IMR-90 (cell line): ENCODE measurements at regions not wholly inside any gene's neighbourhood (a gene's known extent, or its start where the extent isn't known, plus 50 kb on each side); places are given as distances from the start of the nearest gene placed in this dataset.

ENCODE experiments used
- ATAC-seq: fragments of 200-7000 bp; cut with Tn5 transposase; 2 replicates; pipeline ENCODE4 v1.9.1; 2020; ENCODE audit warnings: low read depth, mild to moderate bottlenecking, moderate library complexity
- BruUV-seq: library from RNA; stranded (reverse); fragments of 400-500 nt; replicated peaks from 2 replicates; lab custom pipeline; 2021; lab: Mats Ljungman, UMichigan
- CTCF ChIA-PET: fragments of 300-600 bp; formaldehyde crosslinking; extraction: SDS; loops from one replicate; lab custom pipeline; 2021; ENCODE audit warnings: antibody characterized with exemption; lab: Yijun Ruan, JAX
- POLR2A ChIA-PET: fragments of 300-600 bp; sonication (Branson Sonifier 250); formaldehyde crosslinking; loops from one replicate; lab custom pipeline; 2022; ENCODE audit warnings: antibody characterized with exemption; ENCODE audit not compliant: unreplicated experiment; lab: Charles Lee
- DNase-seq: peaks from one replicate; pipeline ENCODE4 v3.0.0; 2013
- H2AFZ ChIP-seq: replicated peaks from 2 replicates; pipeline ENCODE3; 2013; ENCODE audit warnings: low read length, mild to moderate bottlenecking; ENCODE audit not compliant: poor library complexity
- H2AK5ac ChIP-seq: 2 replicates; pipeline ENCODE4 v1.6.1; 2013; ENCODE audit warnings: low read depth, low read length, inconsistent platforms
- H2AK9ac ChIP-seq: replicated peaks from 2 replicates; pipeline ENCODE3; 2013; ENCODE audit warnings: mild to moderate bottlenecking, low read depth, low read length, moderate library complexity; ENCODE audit not compliant: poor library complexity
- H2BK120ac ChIP-seq: 2 replicates; pipeline ENCODE4 v1.6.1; 2013; ENCODE audit warnings: low read depth, low read length, inconsistent platforms
- H2BK15ac ChIP-seq: 3 replicates; pipeline ENCODE4 v1.6.1; 2013; ENCODE audit warnings: low read depth, low read length, inconsistent platforms
- H2BK20ac ChIP-seq: 2 replicates; pipeline ENCODE4 v1.6.1; 2013; ENCODE audit warnings: low read depth, mild to moderate bottlenecking, inconsistent platforms, low read length, moderate library complexity
- H2BK5ac ChIP-seq: 2 replicates; pipeline ENCODE4 v1.6.1; 2013; ENCODE audit warnings: mild to moderate bottlenecking, low read depth, low read length, inconsistent platforms; ENCODE audit not compliant: poor library complexity, severe bottlenecking
- H3K14ac ChIP-seq: replicated peaks from 2 replicates; pipeline ENCODE4 v1.6.1; 2013; ENCODE audit warnings: low read depth, low read length, inconsistent platforms
- H3K18ac ChIP-seq: 2 replicates; pipeline ENCODE4 v1.6.1; 2013; ENCODE audit warnings: low read depth, low read length, control low read depth
- H3K23ac ChIP-seq: 2 replicates; pipeline ENCODE4 v1.6.1; 2013; ENCODE audit warnings: low read depth, low read length, inconsistent platforms
- H3K27ac ChIP-seq: 2 replicates; pipeline ENCODE4 v1.5.1; 2013; ENCODE audit warnings: mild to moderate bottlenecking, control low read depth, low read length; ENCODE audit not compliant: insufficient read depth
- H3K27me3 ChIP-seq: 2 replicates; pipeline ENCODE4 v1.6.1; 2013; ENCODE audit warnings: low read length; ENCODE audit not compliant: control insufficient read depth, insufficient read depth
- H3K36me3 ChIP-seq: 2 replicates; pipeline ENCODE4 v1.6.1; 2013; ENCODE audit warnings: low read length, mixed read lengths; ENCODE audit not compliant: control insufficient read depth, insufficient read depth
- H3K4ac ChIP-seq: 2 replicates; pipeline ENCODE4 v1.6.1; 2013; ENCODE audit warnings: low read depth, low read length, inconsistent platforms
- H3K4me1 ChIP-seq: 2 replicates; pipeline ENCODE4 v1.6.1; 2013; ENCODE audit warnings: low read length, mixed read lengths; ENCODE audit not compliant: control insufficient read depth, insufficient read depth
- H3K4me2 ChIP-seq: 2 replicates; pipeline ENCODE4 v1.6.1; 2013; ENCODE audit warnings: low read depth, mild to moderate bottlenecking, control low read depth, low read length, moderate library complexity
- H3K4me3 ChIP-seq: 2 replicates; pipeline ENCODE4 v1.5.1; 2013; ENCODE audit warnings: low read depth, mild to moderate bottlenecking, control low read depth, low read length, moderate library complexity; ENCODE audit not compliant: insufficient read depth
- H3K56ac ChIP-seq: 2 replicates; pipeline ENCODE4 v1.6.1; 2013; ENCODE audit warnings: low read length, inconsistent platforms; ENCODE audit not compliant: insufficient read depth; ENCODE audit errors: extremely low read depth
- H3K79me1 ChIP-seq, 2 experiments: 2 replicates each; pipeline ENCODE4 v1.6.1; 2013; ENCODE audit warnings: low read length in 2 of 2, inconsistent platforms in 1 of 2, low read depth in 1 of 2
- H3K9ac ChIP-seq: 2 replicates; pipeline ENCODE4 v1.6.1; 2013; ENCODE audit warnings: low read depth, low read length, control low read depth
- H3K9me1 ChIP-seq: 2 replicates; pipeline ENCODE4 v1.6.1; 2013; ENCODE audit warnings: low read length, inconsistent platforms; ENCODE audit not compliant: insufficient read depth
- H3K9me3 ChIP-seq: 2 replicates; pipeline ENCODE4 v1.6.1; 2013; ENCODE audit warnings: low read length; ENCODE audit not compliant: control insufficient read depth, insufficient read depth
- H4K20me1 ChIP-seq: 2 replicates; pipeline ENCODE4 v1.6.1; 2013; ENCODE audit warnings: low read length, inconsistent platforms; ENCODE audit not compliant: insufficient read depth
- H4K5ac ChIP-seq: 2 replicates; pipeline ENCODE4 v1.6.1; 2013; ENCODE audit warnings: mild to moderate bottlenecking, low read depth, low read length, control low read depth
- H4K8ac ChIP-seq, 2 experiments: 2 replicates each; pipeline ENCODE4 v1.6.1; 2013; ENCODE audit warnings: low read depth in 2 of 2, low read length in 2 of 2, control low read depth in 1 of 2, inconsistent platforms in 1 of 2
- H4K91ac ChIP-seq: 2 replicates; pipeline ENCODE4 v1.6.1; 2013; ENCODE audit warnings: low read depth, low read length, inconsistent platforms; ENCODE audit not compliant: insufficient read depth
- CTCF ChIP-seq: conservative IDR thresholded peaks from 2 replicates; pipeline ENCODE4 v1.5.1; 2012; ENCODE audit warnings: mild to moderate bottlenecking, low read depth, low read length, improper control_type of control experiment
- MAZ ChIP-seq: IDR thresholded peaks from 2 replicates; pipeline ENCODE4 v1.6.1; 2012; ENCODE audit warnings: low read depth, mild to moderate bottlenecking, low read length, improper control_type of control experiment, moderate library complexity, borderline replicate concordance
- NFE2L2 ChIP-seq: fragments of 150-350 bp; IDR thresholded peaks from 2 replicates; pipeline ENCODE4 v1.6.1; 2016; ENCODE audit warnings: low read depth, mild to moderate bottlenecking, low read length
- SMC3 ChIP-seq: fragments of 150-350 bp; IDR thresholded peaks from 2 replicates; pipeline ENCODE4 v1.6.1; 2016; ENCODE audit warnings: low read depth, mild to moderate bottlenecking, antibody characterized with exemption, low read length, moderate library complexity
- USF2 ChIP-seq: fragments of 150-350 bp; IDR thresholded peaks from 2 replicates; pipeline ENCODE4 v1.6.1; 2017; ENCODE audit warnings: mild to moderate bottlenecking, antibody characterized with exemption, low read length, low read depth
- WGBS, 2 experiments: methylation state at CpG; one replicate each; pipeline versions ENCODE4 v1.1.5 to v1.1.7; 2013; ENCODE audit warnings: missing lambda C conversion rate in 2 of 2; ENCODE audit not compliant: insufficient read length in 1 of 2; ENCODE audit errors: extremely low coverage in 2 of 2; 5-methylcytosine and 5-hydroxymethylcytosine counted together
- dilution Hi-C: fragments of 300-500 bp; cut with HindIII; formaldehyde crosslinking; loops from one replicate; pipeline ENCODE4 v1.14.3; 2018; ENCODE audit warnings: low sequenced_read_pairs; ENCODE audit not compliant: unreplicated experiment
- in situ Hi-C: fragments of 300-500 bp; cut with MboI; formaldehyde crosslinking; loops from 3 replicates; pipeline ENCODE4 v1.14.3; 2019; ENCODE audit warnings: low sequenced_read_pairs, inconsistent platforms, mixed read lengths
- intact Hi-C: fragments of 100-400 bp; cut with micrococcal nuclease; formaldehyde crosslinking; loops from 2 replicates; pipeline ENCODE4 v1.10.0; 2022

DNA sequence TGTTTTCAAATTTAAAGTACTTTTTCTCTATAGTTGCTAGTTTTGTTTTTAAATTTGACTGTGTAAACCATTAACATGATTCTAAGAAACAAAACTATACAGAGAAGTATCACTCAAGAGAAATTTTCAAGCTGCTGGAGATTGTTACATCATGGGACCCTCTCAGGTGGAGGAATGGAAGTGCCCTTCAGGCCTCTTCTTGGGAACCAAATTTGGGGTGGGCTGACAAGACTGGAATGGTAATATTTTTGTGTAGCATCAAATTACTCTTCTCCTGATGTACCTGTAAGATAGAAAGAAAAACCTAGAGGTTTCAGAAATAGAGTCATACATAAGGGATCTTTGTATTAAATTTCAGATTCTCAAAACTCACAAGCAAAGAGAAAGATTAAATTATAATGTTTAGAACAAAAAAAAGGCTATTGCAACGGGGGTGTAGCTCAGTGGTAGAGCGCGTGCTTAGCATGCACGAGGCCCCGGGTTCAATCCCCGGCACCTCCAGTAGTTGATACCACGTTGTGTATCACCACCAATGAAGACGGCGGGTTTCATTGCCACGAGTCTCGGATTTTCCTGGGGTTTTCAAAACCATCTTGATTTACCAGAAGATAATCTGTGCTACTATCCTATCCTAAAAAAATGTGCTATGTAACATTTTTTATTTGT, 193.7 kb downstream of the GPX5 start:
- ChIA-PET CTCF (interaction anchor here (0.5 to 0.6 kb wide), 2 partner anchors 24 to 947 kb away, joined by 3 to 5 read pairs; no protein-coding TSS in a partner anchor), POLR2A (no interaction called here)
- H4K20me1 ChIP-seq, result no peaks in the 10 kb centered on the region
- intact Hi-C loops, result no loop called here
- no peak overlapping the region for H3K18ac ChIP-seq
- no peaks in the 10 kb centered on the region for H3K79me1 ChIP-seq
- H2BK5ac ChIP-seq, result no peak overlapping the region
- peak; percentile 80 for ATAC-seq
- no peak overlapping the region for H3K4me2 ChIP-seq
- H3K4ac ChIP-seq, result no peak overlapping the region
- no peak overlapping the region for H3K27ac ChIP-seq
- H4K8ac ChIP-seq, result no peak overlapping the region
- no peaks in the 10 kb centered on the region for H3K27me3 ChIP-seq
- DNase-seq, result peak; percentile 50
- no peak overlapping the region for H3K56ac ChIP-seq
- H3K23ac ChIP-seq, result no peak overlapping the region
- no peak overlapping the region for H2AK5ac ChIP-seq
- no peak overlapping the region for H2AK9ac ChIP-seq
- no peak overlapping the region for H3K14ac ChIP-seq
- H2BK120ac ChIP-seq, result no peak overlapping the region
- no peaks in the 10 kb centered on the region for H3K36me3 ChIP-seq
- no TSS peak for BruUV-seq
- no peak overlapping the region for H3K9ac ChIP-seq
- H3K4me1 ChIP-seq, result no peaks in the 10 kb centered on the region
- H3K9me3 ChIP-seq, result no peaks in the 10 kb centered on the region
- no peak overlapping the region for H2BK15ac ChIP-seq
- no peak overlapping the region for H4K5ac ChIP-seq
- H3K4me3 ChIP-seq, result no peak overlapping the region
- no peak overlapping the region for H2BK20ac ChIP-seq
- no peaks in the 10 kb centered on the region for H3K9me1 ChIP-seq
- no peak overlapping the region for H2AFZ ChIP-seq
- no peak overlapping the region for H4K91ac ChIP-seq
- WGBS, 2 experiments, result no CpG with 5 or more reads among the region's 11 CpGs
- in situ Hi-C loops, result no loop called here
- TF ChIP-seq SMC3 (no peak), MAZ (no peak), CTCF (no peak), NFE2L2 (no peak), USF2 (0 out of 2 replicates have a peak, but pooled peaks have one; percentile 29)
- dilution Hi-C loops, result no loop called here
